CD4-positive, CD25-positive, alpha-beta regulatory T cell (primary cell): ENCODE measurements at regions not wholly inside any gene's neighbourhood (a gene's known extent, or its start where the extent isn't known, plus 50 kb on each side); places are given as distances from the start of the nearest gene placed in this dataset.

Experiments
- ATAC-seq, 2 donors: fragments of 150-1000 bp; cut with Tn5 transposase; one replicate each; pipeline ENCODE4 v1.10.0; 2021; ENCODE audit warnings: low read depth in 2 of 2, moderate number of reproducible peaks in 2 of 2, moderate library complexity in 1 of 2
- DNase-seq, 3 donors: peaks; one replicate each; pipeline versions ENCODE4 v3.0.0 to v3.0.0-alpha.2; 2012 to 2022; ENCODE audit warnings: mixed read lengths in 1 of 3
- H3K27ac ChIP-seq: one replicate; pipeline ENCODE4 v1.7.0; 2013; ENCODE audit warnings: mild to moderate bottlenecking, low read length; ENCODE audit not compliant: insufficient read depth, poor library complexity, severe bottlenecking
- H3K27me3 ChIP-seq: one replicate; pipeline ENCODE4 v1.7.0; 2013; ENCODE audit warnings: low read length; ENCODE audit not compliant: control insufficient read depth, insufficient read depth
- H3K36me3 ChIP-seq: one replicate; pipeline ENCODE4 v1.7.0; 2013; ENCODE audit warnings: mild to moderate bottlenecking, low read length, moderate library complexity; ENCODE audit not compliant: control insufficient read depth, insufficient read depth
- H3K4me1 ChIP-seq: 2 replicates; pipeline ENCODE4 v1.7.0; 2013; ENCODE audit warnings: mild to moderate bottlenecking, low read length; ENCODE audit not compliant: insufficient read depth, control insufficient read depth, poor library complexity, severe bottlenecking
- H3K4me3 ChIP-seq: one replicate; pipeline ENCODE4 v1.7.0; 2013; ENCODE audit warnings: low read depth, mild to moderate bottlenecking, low read length, moderate library complexity
- H3K9me3 ChIP-seq, 2 experiments: 1 replicate in 1 of 2; 2 replicates in 1 of 2; pipeline ENCODE4 v1.7.0; 2013; ENCODE audit warnings: low read length in 2 of 2, mild to moderate bottlenecking in 1 of 2, moderate library complexity in 1 of 2; ENCODE audit not compliant: control insufficient read depth in 2 of 2
- H3K27ac Mint-ChIP-seq, 3 donors: one replicate each; pipeline ENCODE4 v1.8.0; 2020 to 2022; ENCODE audit warnings: mild to moderate bottlenecking in 3 of 3, mixed read lengths in 3 of 3, moderate library complexity in 2 of 3
- H3K27me3 Mint-ChIP-seq: one replicate; pipeline ENCODE4 v1.8.0; 2022; ENCODE audit warnings: mild to moderate bottlenecking, mixed read lengths
- H3K36me3 Mint-ChIP-seq: one replicate; pipeline ENCODE4 v1.8.0; 2020; ENCODE audit warnings: mixed read lengths
- H3K4me1 Mint-ChIP-seq, 4 donors: one replicate each; pipeline ENCODE4 v1.8.0; 2020 to 2022; ENCODE audit warnings: mixed read lengths in 4 of 4, mild to moderate bottlenecking in 1 of 4
- H3K4me3 Mint-ChIP-seq, 4 donors: one replicate each; pipeline ENCODE4 v1.8.0; 2020 to 2022; ENCODE audit warnings: mild to moderate bottlenecking in 4 of 4, mixed read lengths in 4 of 4, moderate library complexity in 3 of 4
- H3K9me3 Mint-ChIP-seq, 7 donors: one replicate each; pipeline ENCODE4 v1.8.0; 2020 to 2022; ENCODE audit warnings: mixed read lengths in 7 of 7, mild to moderate bottlenecking in 3 of 7, moderate library complexity in 2 of 7

DNA sequence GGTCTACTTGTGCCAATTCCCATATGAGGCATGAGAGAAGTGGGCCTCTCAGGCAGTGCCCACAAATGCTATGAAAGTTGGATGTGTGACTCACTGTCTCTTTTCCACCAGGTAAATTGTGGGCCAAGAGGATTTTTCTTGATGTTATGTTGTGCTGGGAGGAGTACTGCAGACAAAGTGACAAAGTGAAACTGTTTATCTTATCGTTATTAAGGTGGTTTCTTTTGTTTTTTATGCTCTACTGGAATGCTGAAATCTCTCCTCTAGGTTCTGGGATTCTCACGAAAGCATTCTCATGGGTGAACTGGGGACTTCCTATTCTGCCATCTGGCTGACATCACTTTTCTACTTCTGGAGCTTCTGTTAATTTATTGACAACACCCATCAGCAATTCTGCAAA, 919.6 kb upstream of the EPHA6 start:
- H3K27ac ChIP-seq = no peak overlapping the region
- no peak overlapping the region for H3K4me3 Mint-ChIP-seq
- H3K27ac Mint-ChIP-seq = no peak overlapping the region
- peaks cover 0 to 13% (median 5%) of the 10 kb centered on the region in 7 donors for H3K9me3 Mint-ChIP-seq
- H3K36me3 Mint-ChIP-seq = no peaks in the 10 kb centered on the region
- no peaks in the 10 kb centered on the region for H3K4me1 Mint-ChIP-seq
- H3K27me3 ChIP-seq = no peaks in the 10 kb centered on the region
- no peaks in the 10 kb centered on the region for H3K4me1 ChIP-seq
- no peaks in the 10 kb centered on the region for H3K27me3 Mint-ChIP-seq
- ATAC-seq (no peak), DNase-seq (no peak)
- H3K4me3 ChIP-seq = no peak overlapping the region
- H3K36me3 ChIP-seq = no peaks in the 10 kb centered on the region
- no peaks in the 10 kb centered on the region for H3K9me3 ChIP-seq

DNA sequence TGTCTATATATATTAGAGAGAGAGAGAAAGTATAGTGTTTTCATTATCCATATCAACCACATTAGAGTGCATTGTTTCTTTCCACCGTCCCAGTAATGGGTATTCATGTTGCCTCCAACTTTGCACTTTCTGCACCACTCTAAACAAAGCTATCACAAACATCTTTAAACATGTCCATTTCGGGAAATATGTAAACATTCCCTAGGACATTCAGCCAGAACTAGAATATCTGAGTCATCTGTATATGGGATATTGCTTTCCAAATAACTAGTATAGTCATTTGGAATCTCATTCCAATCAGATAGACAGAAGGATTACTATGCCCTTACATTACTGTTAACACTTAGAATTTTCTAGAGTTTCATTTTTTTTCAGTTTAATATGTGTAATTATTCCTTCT, 914.9 kb upstream of the EPHA6 start:
- no peak overlapping the region for H3K4me3 Mint-ChIP-seq
- no peaks in the 10 kb centered on the region for H3K27me3 Mint-ChIP-seq
- DNase-seq = no peak
- no peaks in the 10 kb centered on the region for H3K9me3 ChIP-seq
- no peak overlapping the region for H3K27ac Mint-ChIP-seq
- H3K27ac ChIP-seq = no peak overlapping the region
- H3K9me3 Mint-ChIP-seq = peaks cover 0 to 7% (median 0%) of the 10 kb centered on the region in 7 donors
- H3K36me3 Mint-ChIP-seq = no peaks in the 10 kb centered on the region
- H3K4me3 ChIP-seq = no peak overlapping the region
- no peaks in the 10 kb centered on the region for H3K27me3 ChIP-seq
- H3K4me1 ChIP-seq = no peaks in the 10 kb centered on the region
- no peaks in the 10 kb centered on the region for H3K4me1 Mint-ChIP-seq
- H3K36me3 ChIP-seq = no peaks in the 10 kb centered on the region
- ATAC-seq = no peak

DNA sequence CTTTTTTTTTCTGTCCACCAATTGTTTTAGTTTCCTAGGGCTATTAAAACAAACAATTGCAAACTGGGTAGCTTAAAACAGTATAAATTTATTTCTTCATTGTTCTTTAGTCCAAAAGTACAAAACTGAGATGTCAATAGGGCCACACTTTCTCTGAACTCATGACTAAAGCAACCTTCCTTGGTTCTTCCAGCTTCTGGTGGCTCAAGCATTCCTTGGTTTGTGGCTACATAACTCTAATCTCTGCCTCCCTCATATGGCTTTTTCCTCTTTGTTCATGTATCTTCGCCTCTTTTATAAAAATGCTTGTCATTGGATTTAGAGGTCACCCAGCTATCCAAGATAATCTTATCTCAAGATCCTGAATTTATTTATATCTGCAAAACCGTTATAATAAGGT, 914.5 kb upstream of the EPHA6 start:
- no peaks in the 10 kb centered on the region for H3K36me3 Mint-ChIP-seq

DNA sequence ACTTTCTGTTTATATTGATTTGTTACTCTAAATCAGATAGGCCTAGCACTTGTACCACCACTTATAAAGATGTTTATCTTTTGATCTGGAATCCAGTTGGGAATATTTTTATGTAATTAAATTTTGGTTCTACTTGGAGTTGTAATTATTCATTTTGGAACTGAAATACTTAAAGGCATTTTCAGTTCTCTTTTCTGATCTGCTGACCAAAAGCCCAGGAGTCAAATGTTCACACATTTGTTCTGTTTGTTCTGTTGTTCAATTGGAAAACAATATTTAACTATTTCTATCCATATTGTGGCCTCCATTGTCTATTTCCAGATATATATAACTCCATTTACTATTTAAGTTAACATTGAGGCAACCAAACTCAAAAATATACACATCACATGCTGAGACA, 912.4 kb upstream of the EPHA6 start:
- no peaks in the 10 kb centered on the region for H3K4me1 ChIP-seq
- H3K27me3 ChIP-seq = no peaks in the 10 kb centered on the region
- H3K4me1 Mint-ChIP-seq = no peaks in the 10 kb centered on the region
- H3K4me3 Mint-ChIP-seq = no peak overlapping the region
- H3K27me3 Mint-ChIP-seq = no peaks in the 10 kb centered on the region
- H3K27ac ChIP-seq = no peak overlapping the region
- H3K36me3 ChIP-seq = no peaks in the 10 kb centered on the region
- H3K9me3 ChIP-seq = no peaks in the 10 kb centered on the region
- no peak overlapping the region for H3K4me3 ChIP-seq
- H3K9me3 Mint-ChIP-seq = peaks cover 0 to 6% (median 0%) of the 10 kb centered on the region in 7 donors
- no peaks in the 10 kb centered on the region for H3K36me3 Mint-ChIP-seq
- DNase-seq (no peak), ATAC-seq (no peak)
- no peak overlapping the region for H3K27ac Mint-ChIP-seq

More for the DNA sequence above, 914.5 kb upstream of the EPHA6 start:
- no peaks in the 10 kb centered on the region for H3K4me1 ChIP-seq
- H3K27ac Mint-ChIP-seq = no peak overlapping the region
- ATAC-seq (no peak), DNase-seq (no peak)
- no peaks in the 10 kb centered on the region for H3K27me3 Mint-ChIP-seq
- H3K27ac ChIP-seq = no peak overlapping the region
- H3K4me3 ChIP-seq = no peak overlapping the region
- no peak overlapping the region for H3K4me3 Mint-ChIP-seq
- peaks cover 0 to 6% (median 0%) of the 10 kb centered on the region in 7 donors for H3K9me3 Mint-ChIP-seq
- no peaks in the 10 kb centered on the region for H3K4me1 Mint-ChIP-seq
- no peaks in the 10 kb centered on the region for H3K27me3 ChIP-seq
- no peaks in the 10 kb centered on the region for H3K36me3 ChIP-seq
- H3K9me3 ChIP-seq = no peaks in the 10 kb centered on the region

DNA sequence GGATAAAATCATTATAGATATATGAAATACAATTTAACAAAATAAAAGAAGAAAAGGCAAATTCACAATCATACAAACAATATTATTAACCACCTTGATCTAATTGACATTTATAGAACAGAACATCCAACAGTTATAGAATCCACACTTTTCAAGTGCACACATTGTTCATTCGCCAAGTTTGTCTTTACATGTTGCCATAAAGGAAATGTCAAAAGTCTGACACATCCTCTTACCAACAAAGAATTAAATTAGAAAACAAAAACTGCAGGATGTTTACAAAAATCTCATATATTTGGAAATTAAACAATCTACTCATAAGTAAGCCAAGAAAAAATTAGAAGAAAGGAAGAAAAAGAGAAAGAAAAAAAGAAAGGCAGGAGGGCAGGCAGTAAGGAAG, 909.2 kb upstream of the EPHA6 start:
- H3K36me3 Mint-ChIP-seq = no peaks in the 10 kb centered on the region
- DNase-seq = no peak
- Histone ChIP-seq H3K27ac (no peak overlapping the region), H3K4me1 (no peaks in the 10 kb centered on the region), H3K36me3 (no peaks in the 10 kb centered on the region), H3K27me3 (no peaks in the 10 kb centered on the region), H3K9me3 (no peaks in the 10 kb centered on the region), H3K4me3 (no peak overlapping the region)
- no peaks in the 10 kb centered on the region for H3K4me1 Mint-ChIP-seq
- H3K27ac Mint-ChIP-seq = no peak overlapping the region
- H3K4me3 Mint-ChIP-seq = no peak overlapping the region
- H3K9me3 Mint-ChIP-seq = peaks cover 0 to 4% (median 2%) of the 10 kb centered on the region in 7 donors
- ATAC-seq = no peak
- no peaks in the 10 kb centered on the region for H3K27me3 Mint-ChIP-seq

DNA sequence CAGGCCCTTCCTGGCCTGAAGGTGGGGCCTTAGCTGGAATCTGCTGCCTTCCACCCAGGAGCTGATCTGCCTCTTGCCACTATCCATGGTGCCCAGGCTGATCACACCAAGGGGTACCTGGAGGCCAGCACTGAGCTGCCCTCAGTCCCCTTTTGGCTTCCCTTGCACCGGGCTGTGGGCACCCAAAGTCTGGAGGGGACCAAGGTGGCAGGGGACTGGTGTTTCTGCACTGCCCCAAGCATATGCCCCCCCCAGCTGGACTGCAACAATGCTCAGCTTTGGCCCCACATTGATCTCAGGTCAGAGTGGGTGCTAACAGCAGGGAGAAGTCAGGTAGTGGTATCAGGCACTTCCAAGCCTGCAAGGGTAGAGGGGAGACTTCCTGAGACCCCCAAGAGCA, 902.6 kb upstream of the EPHA6 start:
- DNase-seq = no peak

DNA sequence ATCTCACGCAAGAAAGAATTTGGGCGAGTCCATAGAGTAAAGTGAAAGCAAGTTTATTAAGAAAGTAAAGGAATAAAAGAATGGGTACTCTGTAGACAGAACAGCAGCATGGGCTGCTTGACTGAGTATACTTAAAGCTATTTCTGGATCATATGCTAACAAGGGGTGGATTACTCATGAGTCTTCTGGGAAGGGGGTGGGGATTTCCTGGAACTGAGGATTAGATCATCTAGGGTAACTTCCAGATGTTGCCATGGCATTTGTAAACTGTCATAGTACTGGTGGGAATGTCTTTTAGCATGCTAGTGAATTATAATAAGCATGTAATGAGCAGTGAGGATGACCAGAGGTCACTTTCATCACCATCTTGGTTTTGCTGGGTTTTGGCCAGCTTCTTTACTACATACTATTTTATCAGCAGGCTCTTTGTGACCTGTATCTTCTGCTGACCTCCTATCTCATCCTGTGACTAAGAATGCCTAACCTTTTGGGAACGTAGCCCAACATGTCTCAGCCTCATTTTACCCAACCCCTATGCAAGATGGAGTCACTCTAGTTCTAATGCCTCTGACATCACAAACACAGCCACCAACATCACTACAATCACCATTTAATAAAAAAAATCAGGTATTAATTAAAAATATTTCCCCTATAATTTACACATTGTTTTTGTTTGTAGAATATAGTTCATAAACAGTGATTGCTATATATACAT, 890.7 kb upstream of the EPHA6 start:
- Histone ChIP-seq H3K4me1 (no peaks in the 10 kb centered on the region), H3K27ac (no peak overlapping the region), H3K4me3 (no peak overlapping the region), H3K9me3 (peaks cover 0 to 2% of the 10 kb centered on the region in 2 experiments), H3K36me3 (no peaks in the 10 kb centered on the region), H3K27me3 (no peaks in the 10 kb centered on the region)
- Mint-ChIP-seq H3K36me3 (no peaks in the 10 kb centered on the region), H3K27me3 (no peaks in the 10 kb centered on the region), H3K4me1 (no peaks in the 10 kb centered on the region), H3K4me3 (no peak overlapping the region), H3K27ac (no peak overlapping the region), H3K9me3 (peaks cover 0 to 9% (median 4%) of the 10 kb centered on the region in 7 donors)
- no peak for ATAC-seq
- peak in 1 of 3 donors; percentile 1 for DNase-seq

More for the DNA sequence above, 902.6 kb upstream of the EPHA6 start:
- H3K27me3 Mint-ChIP-seq = no peaks in the 10 kb centered on the region
- no peaks in the 10 kb centered on the region for H3K4me1 Mint-ChIP-seq
- Histone ChIP-seq H3K4me3 (no peak overlapping the region), H3K4me1 (no peaks in the 10 kb centered on the region), H3K9me3 (no peaks in the 10 kb centered on the region), H3K27ac (no peak overlapping the region), H3K36me3 (no peaks in the 10 kb centered on the region), H3K27me3 (no peaks in the 10 kb centered on the region)
- H3K9me3 Mint-ChIP-seq = peaks cover 0 to 14% (median 7%) of the 10 kb centered on the region in 7 donors
- no peaks in the 10 kb centered on the region for H3K36me3 Mint-ChIP-seq
- no peak for ATAC-seq
- no peak overlapping the region for H3K27ac Mint-ChIP-seq
- H3K4me3 Mint-ChIP-seq = no peak overlapping the region

DNA sequence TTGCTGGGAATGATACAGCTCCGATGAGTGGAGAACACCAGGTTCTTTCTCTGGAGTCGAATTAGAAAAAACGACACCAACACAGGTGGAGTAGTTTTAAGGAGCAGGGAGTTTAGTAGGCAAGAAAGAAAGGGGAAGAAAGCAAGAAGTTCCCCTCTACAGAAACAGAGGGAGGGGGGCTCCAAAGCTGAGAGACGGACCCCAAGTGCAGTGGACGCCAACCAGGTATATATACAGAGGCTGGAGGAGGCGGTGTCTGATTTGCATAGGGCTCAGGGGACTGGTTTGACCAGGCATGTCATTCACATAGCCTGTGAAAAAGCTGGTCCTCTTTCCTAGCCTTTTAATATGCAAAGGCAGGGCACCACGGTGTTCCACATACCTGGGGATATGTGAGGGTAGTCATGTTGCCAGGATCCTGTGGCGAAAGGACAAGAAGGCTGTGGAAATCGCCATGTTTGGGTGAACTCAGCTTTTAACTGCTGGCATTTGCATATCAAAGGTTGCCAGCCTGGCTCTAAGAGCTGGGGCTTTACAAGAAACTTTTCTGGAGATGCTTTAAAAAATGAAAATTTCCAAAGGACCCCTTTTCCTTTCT, 887.4 kb upstream of the EPHA6 start:
- ATAC-seq (no peak), DNase-seq (no peak)
- H3K27ac Mint-ChIP-seq = no peak overlapping the region
- no peaks in the 10 kb centered on the region for H3K27me3 Mint-ChIP-seq
- Histone ChIP-seq H3K4me1 (no peaks in the 10 kb centered on the region), H3K27me3 (no peaks in the 10 kb centered on the region), H3K36me3 (no peaks in the 10 kb centered on the region), H3K9me3 (peaks cover 0 to 2% of the 10 kb centered on the region in 2 experiments), H3K27ac (no peak overlapping the region), H3K4me3 (no peak overlapping the region)
- H3K4me3 Mint-ChIP-seq = no peak overlapping the region
- H3K9me3 Mint-ChIP-seq = peaks cover 0 to 9% (median 3%) of the 10 kb centered on the region in 7 donors
- no peaks in the 10 kb centered on the region for H3K36me3 Mint-ChIP-seq
- H3K4me1 Mint-ChIP-seq = no peaks in the 10 kb centered on the region
